WERI-Rb-1 (cell line): ENCODE measurements at regions not wholly inside any gene's neighbourhood (a gene's known extent, or its start where the extent isn't known, plus 50 kb on each side); places are given as distances from the start of the nearest gene placed in this dataset.

Source experiments
- DNase-seq: peaks from one replicate; pipeline ENCODE4 v3.0.0-alpha.2; 2020
- H3K27ac ChIP-seq: fragments of 250-450 bp; sonication (Bioruptor Pico); 2 replicates; pipeline ENCODE4 v1.5.1; 2020; ENCODE audit warnings: mild to moderate bottlenecking, moderate library complexity
- H3K27me3 ChIP-seq: fragments of 250-450 bp; sonication (Bioruptor Pico); 2 replicates; pipeline ENCODE4 v1.5.1; 2021; ENCODE audit warnings: mild to moderate bottlenecking, low read depth, moderate library complexity; ENCODE audit not compliant: insufficient read depth, severe bottlenecking
- H3K36me3 ChIP-seq: fragments of 250-450 bp; sonication (Bioruptor Pico); 2 replicates; pipeline ENCODE4 v1.5.1; 2020; ENCODE audit warnings: mild to moderate bottlenecking, moderate library complexity
- H3K4me3 ChIP-seq: 2 replicates; pipeline ENCODE4 v1.5.1; 2011; ENCODE audit warnings: low read depth, mild to moderate bottlenecking, control low read depth, low read length
- H3K9me3 ChIP-seq: fragments of 250-450 bp; sonication (Bioruptor Pico); 2 replicates; pipeline ENCODE4 v1.5.1; 2021; ENCODE audit warnings: mild to moderate bottlenecking, moderate library complexity; ENCODE audit not compliant: severe bottlenecking
- TF ChIP-seq, protein P1 (sequence below): IDR thresholded peaks from 2 replicates; pipeline ENCODE4 v1.5.1; 2011; ENCODE audit warnings: low read depth, mild to moderate bottlenecking, control low read depth, inconsistent platforms, low read length

DNA sequence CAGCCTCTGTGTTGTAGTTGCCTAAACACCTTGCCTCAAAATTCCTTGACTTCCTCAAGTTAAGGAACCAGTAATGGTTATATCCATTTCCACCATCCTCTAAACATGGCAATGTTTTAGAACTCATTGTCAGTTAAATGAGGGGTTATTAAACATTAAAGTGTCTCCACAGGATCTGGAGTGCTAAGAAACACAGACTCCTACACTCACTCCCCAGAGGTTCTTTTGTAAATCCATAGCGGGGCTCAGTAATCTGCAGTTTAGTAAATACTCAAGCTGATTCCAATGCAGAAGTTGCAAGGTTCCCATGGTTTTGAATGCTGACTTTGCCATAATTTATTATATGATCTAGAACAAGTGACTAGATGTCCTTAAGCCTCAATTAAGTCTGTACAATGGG, 245.5 kb downstream of the GPAT3 start:
- no peaks in the 10 kb centered on the region for H3K27me3 ChIP-seq
- H3K36me3 ChIP-seq, result no peaks in the 10 kb centered on the region
- no peaks in the 10 kb centered on the region for H3K9me3 ChIP-seq
- no peak overlapping the region for H3K4me3 ChIP-seq
- no peak overlapping the region for H3K27ac ChIP-seq
- DNase-seq, result no peak
- TF ChIP-seq, protein P1, sequence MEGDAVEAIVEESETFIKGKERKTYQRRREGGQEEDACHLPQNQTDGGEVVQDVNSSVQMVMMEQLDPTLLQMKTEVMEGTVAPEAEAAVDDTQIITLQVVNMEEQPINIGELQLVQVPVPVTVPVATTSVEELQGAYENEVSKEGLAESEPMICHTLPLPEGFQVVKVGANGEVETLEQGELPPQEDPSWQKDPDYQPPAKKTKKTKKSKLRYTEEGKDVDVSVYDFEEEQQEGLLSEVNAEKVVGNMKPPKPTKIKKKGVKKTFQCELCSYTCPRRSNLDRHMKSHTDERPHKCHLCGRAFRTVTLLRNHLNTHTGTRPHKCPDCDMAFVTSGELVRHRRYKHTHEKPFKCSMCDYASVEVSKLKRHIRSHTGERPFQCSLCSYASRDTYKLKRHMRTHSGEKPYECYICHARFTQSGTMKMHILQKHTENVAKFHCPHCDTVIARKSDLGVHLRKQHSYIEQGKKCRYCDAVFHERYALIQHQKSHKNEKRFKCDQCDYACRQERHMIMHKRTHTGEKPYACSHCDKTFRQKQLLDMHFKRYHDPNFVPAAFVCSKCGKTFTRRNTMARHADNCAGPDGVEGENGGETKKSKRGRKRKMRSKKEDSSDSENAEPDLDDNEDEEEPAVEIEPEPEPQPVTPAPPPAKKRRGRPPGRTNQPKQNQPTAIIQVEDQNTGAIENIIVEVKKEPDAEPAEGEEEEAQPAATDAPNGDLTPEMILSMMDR, result no peak

DNA sequence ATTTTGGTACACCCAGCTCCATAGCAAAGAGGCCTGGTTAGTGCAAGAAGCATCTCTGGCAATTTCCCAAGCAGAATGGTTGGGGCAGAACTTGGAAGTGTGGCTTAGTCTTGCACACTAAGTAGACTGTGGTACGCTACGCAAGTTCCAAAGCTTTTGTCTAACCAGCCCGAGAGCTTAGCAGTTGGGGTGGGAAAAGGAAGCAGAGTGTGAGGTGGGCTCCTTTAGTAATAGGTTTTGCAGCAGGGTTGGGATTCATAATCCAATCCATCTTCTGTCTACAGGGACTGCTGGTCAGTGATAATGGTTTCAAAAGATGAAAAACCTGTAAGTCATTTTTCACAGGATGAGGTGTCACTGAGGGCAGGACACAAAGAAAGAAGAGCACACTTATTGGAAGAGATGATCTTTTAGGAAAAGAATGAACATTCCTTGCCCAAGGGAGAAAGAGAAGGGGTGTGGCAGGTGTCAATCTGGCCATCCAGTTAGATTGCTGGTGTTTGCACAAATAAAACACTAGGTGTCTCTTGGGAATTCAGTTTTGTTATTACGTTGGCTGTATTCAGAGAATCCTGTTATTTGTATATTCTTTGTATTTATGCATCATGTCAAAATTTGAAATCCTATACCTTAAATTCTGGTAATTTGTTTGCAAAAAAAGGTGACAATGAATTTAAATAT, 244.3 kb downstream of the GPAT3 start:
- Histone ChIP-seq H3K4me3 (no peak overlapping the region), H3K27ac (no peak overlapping the region), H3K27me3 (no peaks in the 10 kb centered on the region), H3K36me3 (no peaks in the 10 kb centered on the region), H3K9me3 (no peaks in the 10 kb centered on the region)
- DNase-seq, result no peak
- TF ChIP-seq, protein P1, result no peak

DNA sequence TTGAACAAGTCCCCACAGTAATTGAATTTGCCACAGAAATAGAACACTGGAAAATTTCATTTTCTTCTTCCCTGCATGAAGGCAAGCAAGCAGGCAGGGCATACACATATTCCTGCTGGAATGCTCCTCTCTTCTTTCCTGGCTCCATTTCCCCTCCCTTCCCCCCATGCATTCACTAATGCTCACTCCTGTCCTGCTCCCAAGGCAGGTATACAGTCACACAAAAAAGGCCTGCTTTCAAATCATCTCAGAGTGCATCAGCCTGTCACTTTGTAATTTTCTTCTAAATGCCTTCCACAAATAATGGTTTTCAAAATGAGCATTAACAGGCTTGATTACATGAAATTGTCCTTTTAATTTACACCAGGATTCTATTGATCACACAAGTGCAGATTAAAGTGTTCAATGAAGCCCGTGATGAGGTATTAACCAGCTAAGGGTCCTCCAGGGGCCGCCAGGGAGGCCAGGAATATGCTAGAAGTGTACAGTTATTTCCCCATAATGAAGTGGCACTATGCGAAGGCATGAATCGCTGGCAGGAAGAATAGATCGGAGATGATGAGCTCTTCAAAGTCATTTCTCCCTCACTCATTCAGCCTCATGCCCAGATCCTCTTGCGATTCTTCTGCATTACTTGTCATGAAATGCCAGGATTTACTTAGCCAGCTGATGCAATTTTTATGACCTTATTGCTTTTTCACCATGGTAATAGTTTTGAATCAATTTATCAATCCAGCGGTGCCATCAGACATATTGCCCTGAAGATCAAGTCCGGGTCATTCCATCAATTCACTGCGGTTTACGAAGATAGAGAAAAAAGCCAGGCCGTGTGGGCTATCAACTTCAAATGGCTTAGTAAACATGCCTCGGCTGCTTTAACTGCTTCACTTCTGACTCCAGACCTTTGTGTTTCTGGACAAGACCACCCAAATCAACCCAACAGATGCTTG, 243.5 kb downstream of the GPAT3 start:
- TF ChIP-seq, protein P1, result no peak
- Histone ChIP-seq H3K27ac (no peak overlapping the region), H3K4me3 (no peak overlapping the region), H3K9me3 (no peaks in the 10 kb centered on the region), H3K36me3 (no peaks in the 10 kb centered on the region), H3K27me3 (no peaks in the 10 kb centered on the region)
- no peak for DNase-seq

- H3K4me3 ChIP-seq, result no peak overlapping the region
- TF ChIP-seq, protein P1, result no peak
- H3K9me3 ChIP-seq, result no peaks in the 10 kb centered on the region
- H3K36me3 ChIP-seq, result no peaks in the 10 kb centered on the region
- H3K27ac ChIP-seq, result no peak overlapping the region
- DNase-seq, result no peak
- H3K27me3 ChIP-seq, result no peaks in the 10 kb centered on the region
These were observed 236.8 kb downstream of the GPAT3 start for GRCh38 chr4:83772685-83773084.

GRCh38 chr4:83771113-83771705, 235.3 kb downstream of the GPAT3 start:
- no peaks in the 10 kb centered on the region for H3K9me3 ChIP-seq
- DNase-seq, result peak; percentile 59
- H3K27me3 ChIP-seq, result no peaks in the 10 kb centered on the region
- no peak overlapping the region for H3K27ac ChIP-seq
- H3K36me3 ChIP-seq, result no peaks in the 10 kb centered on the region
- no peak overlapping the region for H3K4me3 ChIP-seq
- TF ChIP-seq, protein P1, result peak; percentile 79
